Panc1 (cell line): ENCODE measurements at regions not wholly inside any gene's neighbourhood (a gene's known extent, or its start where the extent isn't known, plus 50 kb on each side); places are given as distances from the start of the nearest gene placed in this dataset.

Source experiments
- POLR2AphosphoS5 ChIP-seq: IDR thresholded peaks from 2 replicates; pipeline ENCODE4 v1.6.1; 2012; ENCODE audit warnings: mild to moderate bottlenecking, low read depth, low read length, moderate library complexity
- REST ChIP-seq, 2 experiments: IDR thresholded peaks; 2 replicates each; pipeline ENCODE4 v1.6.1; 2011 to 2012; ENCODE audit warnings: low read depth in 2 of 2, control low read depth in 1 of 2, low read length in 1 of 2, mild to moderate bottlenecking in 1 of 2, moderate library complexity in 1 of 2; ENCODE audit not compliant: insufficient read depth in 1 of 2
- SIN3A ChIP-seq: IDR thresholded peaks from 2 replicates; pipeline ENCODE4 v1.6.1; 2012; ENCODE audit warnings: low read depth, mild to moderate bottlenecking, low read length, moderate library complexity, borderline replicate concordance; ENCODE audit not compliant: insufficient read depth
- TCF7L2 ChIP-seq: IDR thresholded peaks from 2 replicates; pipeline ENCODE4 v1.6.1; 2011; ENCODE audit warnings: mild to moderate bottlenecking, low read depth, low read length, inconsistent platforms
- TF ChIP-seq, protein P1 (sequence below): fragments of 450-650 bp; IDR thresholded peaks from 2 replicates; pipeline ENCODE4 v1.5.1; 2017; ENCODE audit warnings: mild to moderate bottlenecking

GRCh38 chr4:38449506-38450174 lies 214.4 kb upstream of the KLF3 start:
- TF ChIP-seq POLR2AphosphoS5 (no peak), REST (IDR thresholded peaks at IDR 0.05; ENCODE audit: insufficient read depth in 1 of 2, low read depth in 2 of 2, low read length in 1 of 2) (no peak), SIN3A (no peak), TCF7L2 (no peak)
- TF ChIP-seq, protein P1, sequence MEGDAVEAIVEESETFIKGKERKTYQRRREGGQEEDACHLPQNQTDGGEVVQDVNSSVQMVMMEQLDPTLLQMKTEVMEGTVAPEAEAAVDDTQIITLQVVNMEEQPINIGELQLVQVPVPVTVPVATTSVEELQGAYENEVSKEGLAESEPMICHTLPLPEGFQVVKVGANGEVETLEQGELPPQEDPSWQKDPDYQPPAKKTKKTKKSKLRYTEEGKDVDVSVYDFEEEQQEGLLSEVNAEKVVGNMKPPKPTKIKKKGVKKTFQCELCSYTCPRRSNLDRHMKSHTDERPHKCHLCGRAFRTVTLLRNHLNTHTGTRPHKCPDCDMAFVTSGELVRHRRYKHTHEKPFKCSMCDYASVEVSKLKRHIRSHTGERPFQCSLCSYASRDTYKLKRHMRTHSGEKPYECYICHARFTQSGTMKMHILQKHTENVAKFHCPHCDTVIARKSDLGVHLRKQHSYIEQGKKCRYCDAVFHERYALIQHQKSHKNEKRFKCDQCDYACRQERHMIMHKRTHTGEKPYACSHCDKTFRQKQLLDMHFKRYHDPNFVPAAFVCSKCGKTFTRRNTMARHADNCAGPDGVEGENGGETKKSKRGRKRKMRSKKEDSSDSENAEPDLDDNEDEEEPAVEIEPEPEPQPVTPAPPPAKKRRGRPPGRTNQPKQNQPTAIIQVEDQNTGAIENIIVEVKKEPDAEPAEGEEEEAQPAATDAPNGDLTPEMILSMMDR, result no peak
